Skeletal muscle cell (primary cell): ENCODE measurements at regions not wholly inside any gene's neighbourhood (a gene's known extent, or its start where the extent isn't known, plus 50 kb on each side); places are given as distances from the start of the nearest gene placed in this dataset.

Source experiments
- DNase-seq: peaks from one replicate; pipeline ENCODE4 v3.0.0-alpha.2; 2010; ENCODE audit warnings: low read depth
- H3K4me3 ChIP-seq: 2 replicates; pipeline ENCODE4 v1.5.1; 2011; ENCODE audit warnings: low read depth, mild to moderate bottlenecking, control low read depth, low read length, moderate library complexity

- no peak overlapping the region for H3K4me3 ChIP-seq
- DNase-seq, result no peak
These were observed 215.9 kb downstream of the SOX11 start for GRCh38 chr2:5908071-5908470.

DNA sequence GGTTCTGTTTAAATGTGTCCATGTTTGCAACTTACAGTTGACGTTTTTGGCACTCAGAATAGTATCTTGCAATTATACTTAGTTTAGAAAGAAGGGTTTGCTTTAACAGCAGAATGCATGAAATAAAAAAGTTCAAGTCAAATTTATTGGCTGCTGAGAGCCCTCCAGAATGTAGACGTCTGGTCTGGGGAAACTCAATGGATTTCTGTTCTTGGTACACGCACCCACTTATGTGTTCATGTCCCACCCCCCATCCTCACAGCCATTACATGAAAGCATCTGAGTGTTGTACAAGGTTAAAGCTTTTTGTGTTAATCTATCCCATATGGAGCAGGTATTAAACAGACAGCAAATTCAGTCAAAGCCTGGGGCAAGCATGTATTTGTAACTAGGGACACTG is 219.5 kb downstream of the SOX11 start:
- no peak for DNase-seq
- no peak overlapping the region for H3K4me3 ChIP-seq

- H3K4me3 ChIP-seq, result no peak overlapping the region
- DNase-seq, result no peak
These were observed 221.7 kb downstream of the SOX11 start for GRCh38 chr2:5913711-5914395.

DNA sequence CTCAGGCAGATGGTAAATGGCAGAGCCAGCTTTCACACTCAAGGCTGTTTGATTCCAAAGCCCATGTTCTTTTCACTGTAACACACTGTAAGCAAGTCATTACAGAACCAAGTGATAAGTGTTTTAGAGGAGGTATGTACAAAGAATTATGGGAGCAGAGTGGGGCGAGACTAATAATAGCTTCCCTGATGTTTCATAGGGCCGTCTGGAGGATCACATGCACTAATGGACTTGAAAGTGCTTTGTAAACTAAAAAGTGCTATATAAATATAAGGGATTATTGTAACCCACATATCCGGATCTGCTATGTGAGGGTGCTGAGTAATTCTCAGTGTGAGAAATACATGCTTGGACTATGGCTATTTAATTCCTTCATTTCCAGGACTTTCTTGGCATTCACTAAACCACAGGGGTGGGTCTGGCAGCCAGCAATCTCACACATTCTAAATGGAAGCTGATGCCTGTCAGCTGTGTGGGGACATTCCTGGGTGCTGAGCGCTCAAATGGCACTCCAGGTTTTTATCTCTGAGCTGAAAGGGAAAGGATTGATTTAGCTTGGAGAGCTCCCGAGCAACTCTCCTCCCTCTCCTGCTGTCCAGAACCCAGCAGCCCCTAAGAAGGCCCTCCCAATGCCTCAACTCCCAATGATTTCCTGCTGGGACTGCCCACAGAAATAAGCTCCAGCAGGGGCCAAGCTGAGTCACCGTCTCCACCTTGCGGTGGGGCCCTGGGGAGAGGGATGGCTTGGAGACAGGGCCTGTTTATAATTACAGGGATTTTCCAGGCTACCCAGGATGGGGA is 222.8 kb downstream of the SOX11 start:
- DNase-seq, result peak; percentile 71
- H3K4me3 ChIP-seq, result peak overlapping the region; percentile 1

- H3K4me3 ChIP-seq, result no peak overlapping the region
- no peak for DNase-seq
These were observed 223.7 kb downstream of the SOX11 start for GRCh38 chr2:5915881-5916310.

DNA sequence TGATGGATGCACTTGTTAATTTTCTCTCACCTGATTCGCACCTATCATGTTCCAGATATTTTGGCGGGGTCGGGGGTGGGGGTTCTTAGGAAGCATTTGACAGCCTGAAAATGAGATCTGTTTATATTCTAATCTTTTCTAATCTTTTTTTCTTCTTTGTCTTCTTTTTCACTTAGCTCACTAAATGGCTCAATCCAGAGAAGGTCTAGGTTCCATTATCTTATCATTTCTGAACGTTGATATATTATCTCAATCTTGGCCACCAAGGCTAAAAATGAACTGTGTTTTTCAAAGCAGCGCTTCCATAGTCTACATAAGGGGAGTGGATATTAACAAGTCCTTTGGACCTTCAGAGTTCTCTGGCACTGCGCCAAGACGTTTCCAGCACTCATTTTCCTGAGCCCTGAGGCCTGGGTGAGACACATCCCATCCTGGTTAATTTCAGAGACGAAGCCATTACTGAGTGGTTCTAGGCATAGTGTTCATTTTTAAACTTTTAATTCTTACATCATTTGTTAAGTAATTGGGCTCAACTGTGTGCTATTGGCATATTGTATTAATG is 229.0 kb downstream of the SOX11 start:
- no peak overlapping the region for H3K4me3 ChIP-seq
- DNase-seq, result no peak

DNA sequence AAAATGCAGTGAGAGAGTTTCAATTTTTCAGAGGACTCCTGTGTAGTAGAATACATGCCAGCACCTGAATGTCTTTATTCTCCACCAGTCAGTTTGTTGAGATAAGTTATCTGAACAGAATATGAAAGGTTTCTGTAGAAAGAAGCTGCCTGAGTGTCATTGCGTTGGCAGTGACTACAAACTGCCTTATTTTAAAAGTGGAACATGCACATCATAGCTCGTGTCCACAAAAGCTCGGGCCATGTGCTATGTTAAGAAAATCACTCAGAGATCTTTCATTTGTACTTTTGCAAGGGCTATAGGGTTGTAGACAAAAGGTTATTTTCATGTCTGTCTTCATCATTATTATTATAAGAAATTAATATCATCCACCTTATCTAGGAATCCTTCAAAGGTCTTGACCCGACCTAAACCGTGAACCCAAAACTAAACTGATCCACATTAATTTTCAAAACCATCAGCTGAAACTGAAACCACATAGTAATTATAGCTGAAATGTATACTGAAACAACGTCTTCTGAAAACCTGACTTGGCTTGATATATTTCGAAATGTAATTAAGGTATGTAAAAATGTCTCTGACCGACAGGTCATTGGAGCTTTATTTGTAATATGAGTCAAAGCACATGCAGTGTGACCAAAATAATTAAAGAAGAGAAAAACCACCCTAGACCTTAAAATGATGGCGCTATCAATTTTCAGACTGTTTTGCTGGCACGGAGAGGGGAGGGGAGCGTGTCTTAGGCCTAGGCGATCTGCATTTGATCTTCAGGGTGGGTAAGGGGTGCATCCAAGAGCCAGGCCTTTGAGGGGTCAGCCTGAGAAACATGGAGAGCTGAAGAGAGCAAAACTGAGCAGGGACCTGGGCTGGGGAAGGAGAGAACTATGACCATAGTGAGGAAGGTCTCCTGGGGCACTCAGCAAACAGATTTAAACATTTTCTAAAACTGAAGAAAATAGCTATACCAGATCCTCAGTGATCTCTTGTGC is 232.1 kb downstream of the SOX11 start:
- no peak for DNase-seq
- no peak overlapping the region for H3K4me3 ChIP-seq

DNA sequence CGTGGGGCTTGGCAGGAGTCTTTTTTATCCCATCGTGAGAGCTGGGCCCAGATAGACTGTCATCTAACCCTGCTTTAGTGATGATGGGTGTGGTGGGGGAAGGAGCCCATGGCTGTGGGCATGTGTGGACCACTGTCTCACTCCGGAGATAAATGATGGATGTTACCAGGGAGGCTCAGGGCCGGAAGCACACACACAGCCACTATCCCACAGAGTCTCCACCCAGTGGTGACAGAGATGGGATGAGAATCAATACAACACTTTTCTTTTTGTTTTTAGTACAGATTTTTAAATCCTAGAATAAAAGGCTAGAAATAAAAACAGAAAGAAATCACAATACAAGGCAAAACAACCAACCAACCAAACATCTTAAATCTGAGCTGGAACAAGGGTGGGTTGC is 233.4 kb downstream of the SOX11 start:
- H3K4me3 ChIP-seq, result no peak overlapping the region
- DNase-seq, result no peak

DNA sequence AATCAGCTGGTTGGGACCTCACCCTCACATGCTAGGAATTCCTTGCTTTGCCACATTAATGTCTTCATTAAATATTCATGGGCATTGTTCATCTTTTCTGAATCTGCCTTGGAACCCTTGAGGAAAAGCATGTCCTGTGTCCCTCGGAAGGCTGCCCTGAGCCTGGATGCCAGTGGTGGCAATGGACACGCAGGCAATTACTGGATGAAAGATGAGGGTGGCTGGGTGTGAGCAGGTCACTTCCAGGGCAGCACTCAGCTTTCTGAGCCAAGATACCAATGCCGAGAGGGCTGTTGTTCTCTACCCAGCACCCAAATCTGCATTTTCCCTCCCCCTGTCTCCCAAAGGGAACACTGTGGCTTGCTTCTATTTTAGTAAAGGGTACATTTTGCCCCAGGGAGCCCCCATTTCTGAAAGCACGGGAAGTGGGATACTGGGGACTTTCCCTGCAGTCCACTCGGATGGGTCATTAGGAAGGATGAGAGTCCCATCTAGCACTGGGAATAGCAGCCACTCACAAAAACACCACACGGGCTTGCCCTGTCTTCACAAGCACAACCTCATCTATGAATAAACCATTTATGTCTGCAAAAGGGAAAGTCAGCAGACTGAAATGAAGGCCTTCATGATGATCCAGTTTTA is 234.8 kb downstream of the SOX11 start:
- no peak overlapping the region for H3K4me3 ChIP-seq
- DNase-seq, result no peak

DNA sequence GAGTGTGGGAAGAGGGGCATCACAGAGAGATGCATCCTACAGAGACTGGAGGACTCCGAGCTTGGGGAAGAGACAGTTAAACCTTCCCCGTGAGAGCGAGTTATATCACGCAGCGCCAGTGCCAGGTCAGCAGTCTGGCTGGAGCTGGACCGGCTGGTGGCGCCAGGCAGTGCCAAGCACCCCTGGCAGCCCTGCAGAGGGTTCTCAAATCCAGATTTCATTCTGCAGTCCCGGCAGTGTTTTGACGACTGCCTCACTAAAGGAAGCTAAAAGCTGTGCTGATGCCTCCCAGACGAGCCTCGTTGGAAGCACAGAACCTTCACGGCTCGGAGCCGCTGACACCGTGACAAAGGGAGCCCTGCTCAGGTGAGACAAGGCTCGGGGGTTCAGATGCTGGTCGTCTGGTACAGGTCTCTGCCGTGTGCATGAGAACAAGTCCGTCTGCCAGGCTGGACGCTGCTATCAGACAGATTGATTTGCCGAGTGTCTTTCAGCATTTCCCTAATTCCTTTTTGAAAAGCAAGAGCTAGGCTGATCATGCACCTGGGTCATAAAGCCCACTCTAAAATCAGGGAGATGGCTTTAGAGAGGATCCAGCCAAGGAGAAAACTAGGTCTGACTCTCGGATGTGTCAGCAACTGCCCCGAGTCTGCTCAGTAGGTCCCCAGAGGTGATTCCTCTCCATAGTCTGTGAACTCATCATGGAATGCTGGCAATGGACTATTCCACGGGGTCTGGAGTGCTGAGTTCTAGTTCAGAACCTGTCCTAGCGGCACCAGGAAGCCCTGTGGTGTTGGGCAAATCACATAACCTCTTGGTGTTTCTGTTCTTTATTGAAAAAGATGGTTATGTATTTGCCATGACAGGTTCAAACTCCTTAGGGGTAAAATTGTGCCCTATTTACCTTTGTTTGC is 240.6 kb downstream of the SOX11 start:
- no peak for DNase-seq
- H3K4me3 ChIP-seq, result no peak overlapping the region

DNA sequence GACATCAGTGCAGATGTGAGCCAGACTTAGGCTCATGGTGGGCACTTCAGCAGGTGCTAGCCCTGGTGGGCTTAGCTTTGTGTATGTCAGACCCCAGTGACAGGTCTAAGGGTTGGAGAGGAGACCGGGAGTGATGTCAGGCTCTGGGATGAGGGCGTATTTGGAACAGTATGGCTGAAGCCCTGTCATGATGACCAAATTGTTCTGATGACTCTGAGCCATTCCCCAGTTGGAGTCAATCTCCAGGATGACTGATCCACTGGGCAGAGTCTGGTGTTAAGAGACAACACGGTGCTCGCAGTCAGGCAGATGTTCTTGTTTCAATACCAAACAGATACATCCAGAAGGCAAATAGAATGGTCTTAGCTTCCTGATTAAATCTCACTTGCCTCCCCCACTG is 241.5 kb downstream of the SOX11 start:
- DNase-seq, result no peak
- H3K4me3 ChIP-seq, result no peak overlapping the region

- H3K4me3 ChIP-seq, result no peak overlapping the region
- no peak for DNase-seq
These were observed 245.1 kb downstream of the SOX11 start for GRCh38 chr2:5937321-5937720.

GRCh38 chr2:5937851-5938565 is 245.8 kb downstream of the SOX11 start:
- no peak overlapping the region for H3K4me3 ChIP-seq
- DNase-seq, result no peak

DNA sequence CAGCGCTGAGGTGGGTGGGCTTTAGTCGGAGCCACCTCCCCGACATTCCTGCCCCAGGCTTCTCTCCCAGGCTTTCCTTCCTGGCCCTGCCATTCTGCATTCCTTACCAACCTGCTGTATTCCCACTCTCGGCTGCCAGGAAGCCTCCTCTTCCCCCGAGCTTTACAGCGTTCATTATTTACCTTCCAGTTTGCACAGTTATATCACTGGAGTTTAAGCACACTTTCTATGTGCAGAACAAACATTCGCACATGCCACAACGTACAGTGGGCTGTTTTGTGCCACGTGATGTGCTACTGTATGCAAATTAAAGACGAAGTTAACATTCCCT is 246.3 kb downstream of the SOX11 start:
- no peak for DNase-seq
- no peak overlapping the region for H3K4me3 ChIP-seq

DNA sequence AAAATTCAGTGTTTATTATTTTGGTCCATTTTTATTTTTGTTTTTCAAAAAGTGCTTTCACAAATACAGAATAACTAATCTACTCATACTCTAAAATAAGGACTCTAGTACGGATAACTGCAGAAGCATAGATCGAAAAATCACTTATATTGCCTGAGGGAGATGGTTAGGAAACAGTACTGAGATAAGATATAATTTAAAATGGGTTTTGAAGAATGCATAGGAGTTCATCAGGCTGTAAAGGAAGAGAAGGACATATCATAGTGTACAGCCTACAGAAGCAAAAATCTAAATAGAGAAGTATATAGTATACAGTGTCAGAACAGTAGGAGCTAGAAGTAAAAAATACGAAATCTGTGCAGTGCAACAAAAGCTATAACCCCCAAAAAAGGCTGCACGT is 247.4 kb downstream of the SOX11 start:
- no peak overlapping the region for H3K4me3 ChIP-seq
- no peak for DNase-seq

GRCh38 chr2:5940596-5941535 is 248.7 kb downstream of the SOX11 start:
- no peak overlapping the region for H3K4me3 ChIP-seq
- DNase-seq, result no peak

DNA sequence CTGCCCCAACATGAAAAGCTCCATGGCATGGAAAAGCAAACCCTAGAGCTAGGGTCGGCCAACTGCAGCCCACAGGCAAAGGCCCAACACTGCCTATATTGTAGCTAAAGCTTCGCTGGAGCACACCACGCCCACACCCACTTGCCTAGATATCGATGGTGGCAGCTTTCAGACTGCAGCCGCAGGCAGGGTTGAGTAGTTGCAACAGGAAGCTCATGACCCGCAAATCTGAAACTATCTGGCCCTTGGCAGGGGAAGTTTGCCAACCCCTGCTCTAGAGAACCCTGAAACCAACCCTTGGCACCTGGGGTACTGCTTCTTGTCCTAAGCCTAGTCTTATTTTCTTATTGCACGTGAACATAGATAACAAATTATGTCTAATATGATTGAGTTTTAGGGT is 250.0 kb downstream of the SOX11 start:
- DNase-seq, result no peak
- no peak overlapping the region for H3K4me3 ChIP-seq
